ENCODE measurements at regions not wholly inside any gene's neighbourhood (a gene's known extent, or its start where the extent isn't known, plus 50 kb on each side); places are given as distances from the start of the nearest gene placed in this dataset.
"Not testable (repeated sequence)": the region's sequence is repeated elsewhere in the genome, so short reads cannot be mapped to it uniquely, and the experiment has no call there.

DNA sequence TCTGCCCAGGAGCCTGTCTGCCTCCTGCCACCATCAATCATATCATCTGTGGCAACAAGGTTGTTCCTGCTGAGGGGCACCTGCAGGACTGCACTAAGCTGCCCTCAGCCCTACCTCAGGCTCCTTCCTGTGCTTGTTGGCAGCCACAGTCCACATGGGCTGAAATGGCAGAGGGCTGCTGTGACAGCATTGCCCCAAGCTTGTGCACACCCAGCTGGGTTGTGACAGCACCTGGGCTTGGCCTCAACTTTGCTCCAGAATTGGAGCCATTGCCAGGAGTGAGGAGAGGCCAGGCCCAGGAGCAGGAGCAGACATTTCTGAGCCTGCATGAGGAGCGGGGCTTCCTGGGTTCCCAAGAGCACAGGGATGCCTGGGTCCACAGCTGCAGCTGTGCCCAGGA, 340.9 kb upstream of the CHRM2 start:
- DNase-seq = no peak

DNA sequence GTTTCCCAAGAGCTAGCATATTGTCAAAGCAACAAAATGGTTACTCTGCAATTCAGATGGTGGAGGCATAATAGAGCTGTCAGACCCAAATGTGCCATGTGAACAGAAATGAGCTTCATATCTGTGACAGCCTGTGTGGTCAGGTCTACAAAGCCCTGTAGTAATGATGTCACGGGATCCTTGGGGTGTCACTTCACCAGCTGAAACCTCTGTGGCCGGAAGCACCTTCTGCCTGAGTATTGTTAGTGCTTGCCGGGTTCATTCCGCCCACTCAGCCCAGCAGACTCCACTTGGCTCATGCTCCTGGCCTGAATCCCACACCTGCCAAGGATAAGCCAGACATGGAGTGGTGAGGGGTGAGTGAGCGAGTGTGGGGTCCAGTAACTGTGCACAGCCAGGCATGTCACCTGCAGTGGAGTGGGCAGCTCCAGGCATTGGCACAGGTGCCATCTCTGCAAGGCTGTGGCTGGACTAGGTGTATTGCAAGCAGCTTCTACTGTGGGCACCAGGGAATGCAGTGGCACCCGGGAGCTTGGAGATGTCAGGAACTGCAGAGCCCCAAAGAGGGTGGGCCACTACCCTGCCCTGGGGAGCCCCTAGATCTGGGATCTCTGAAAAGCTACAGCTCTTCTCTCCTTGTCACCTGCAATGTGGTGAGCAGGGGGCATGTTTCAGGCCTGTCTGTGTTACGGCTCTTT, 341.9 kb upstream of the CHRM2 start:
- DNase-seq = no peak

DNA sequence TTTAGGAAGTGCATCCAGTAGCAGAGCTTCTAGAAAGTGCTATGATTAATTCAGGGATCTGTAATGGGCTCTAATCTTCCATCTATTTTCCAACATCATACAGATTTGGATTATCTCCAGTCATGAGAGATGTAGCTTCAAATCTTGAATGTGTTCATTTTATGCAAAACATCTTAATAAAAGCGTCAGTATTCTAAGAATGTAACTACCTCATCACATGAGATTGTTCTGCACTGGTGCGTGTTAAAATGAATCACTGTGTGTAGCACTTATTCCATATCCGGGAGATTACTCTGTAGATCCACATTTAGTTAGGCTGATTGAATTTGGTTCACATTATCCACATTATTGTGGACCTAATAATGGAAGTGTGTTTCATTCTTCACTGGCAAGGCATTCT, 344.9 kb upstream of the CHRM2 start:
- no peak for DNase-seq

DNA sequence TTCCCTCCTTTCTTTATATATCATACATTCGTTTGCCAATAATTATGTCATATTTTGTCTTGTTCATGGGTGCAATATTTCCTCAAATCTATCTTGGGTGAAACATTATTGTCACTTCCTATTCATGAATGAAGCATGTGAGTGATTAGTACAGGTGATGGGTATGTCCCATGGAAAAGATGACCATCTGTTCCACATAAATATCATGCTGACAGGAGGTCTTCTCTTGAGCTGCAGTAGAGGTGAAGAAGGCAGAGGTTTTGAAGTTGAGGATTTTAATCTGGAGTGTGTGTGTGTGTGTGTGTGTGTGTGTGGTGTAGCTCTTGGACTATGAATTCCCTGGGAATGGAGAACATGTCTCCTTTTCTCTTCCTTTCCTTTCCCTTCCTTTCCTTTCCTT, 350.5 kb upstream of the CHRM2 start:
- DNase-seq = no peak

DNA sequence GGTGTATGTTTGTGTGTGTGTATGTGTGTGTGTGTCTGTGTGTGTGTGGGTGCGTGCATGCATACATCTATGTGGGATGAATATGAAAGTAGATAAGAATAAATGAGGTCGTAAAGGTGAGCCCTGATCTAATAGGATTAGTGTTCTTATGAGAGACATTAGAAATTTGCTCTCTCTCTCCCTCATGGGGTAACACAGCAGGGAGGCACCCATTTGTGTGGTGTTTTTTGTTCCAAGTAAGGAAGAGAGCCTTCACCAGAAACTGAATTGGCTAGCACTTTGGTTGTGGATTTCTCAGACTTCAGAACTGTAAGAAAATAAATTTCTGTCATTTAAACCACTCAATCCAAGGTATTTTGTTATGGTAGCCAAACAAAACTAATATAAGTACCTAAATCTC, 353.7 kb upstream of the CHRM2 start:
- DNase-seq = no peak

DNA sequence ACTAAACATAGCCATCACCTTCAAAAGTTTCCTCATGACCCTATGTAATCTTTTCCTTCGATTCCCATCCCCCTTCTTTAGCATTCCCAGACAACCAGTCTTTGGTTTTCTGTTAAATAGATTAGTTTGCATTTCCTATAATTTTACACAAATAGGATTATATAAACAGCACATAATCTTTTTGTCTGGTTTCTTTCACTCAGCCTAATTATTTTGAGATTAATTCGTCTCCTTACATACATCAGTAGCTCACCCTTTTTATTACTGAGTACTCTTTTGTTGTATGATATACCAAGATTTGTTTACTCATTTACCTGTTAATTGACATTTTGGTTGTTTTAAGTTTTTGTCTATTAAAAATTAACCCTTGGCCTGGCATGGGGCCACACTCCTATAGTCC, 354.7 kb upstream of the CHRM2 start:
- no peak for DNase-seq

DNA sequence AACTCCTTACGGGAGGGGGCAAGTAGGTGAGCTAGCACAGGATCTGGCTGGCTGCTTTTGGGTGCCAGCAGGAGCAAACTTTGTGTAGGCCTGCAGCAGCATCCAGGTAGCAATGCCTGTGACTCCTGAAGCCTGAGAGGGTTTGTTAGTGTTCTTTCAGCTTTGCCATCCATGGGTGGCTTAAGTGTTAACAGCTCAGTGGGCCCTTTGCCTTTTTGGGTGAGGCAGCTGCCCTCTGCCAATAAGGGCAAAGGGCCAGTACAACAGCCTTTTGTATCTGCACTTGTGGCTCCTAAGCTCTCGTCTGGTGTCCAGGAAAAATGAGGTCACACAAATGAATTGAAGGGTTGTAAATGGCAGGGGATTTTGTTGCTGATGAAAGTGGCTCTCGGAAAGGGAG, 359.0 kb upstream of the CHRM2 start:
- DNase-seq = no peak

DNA sequence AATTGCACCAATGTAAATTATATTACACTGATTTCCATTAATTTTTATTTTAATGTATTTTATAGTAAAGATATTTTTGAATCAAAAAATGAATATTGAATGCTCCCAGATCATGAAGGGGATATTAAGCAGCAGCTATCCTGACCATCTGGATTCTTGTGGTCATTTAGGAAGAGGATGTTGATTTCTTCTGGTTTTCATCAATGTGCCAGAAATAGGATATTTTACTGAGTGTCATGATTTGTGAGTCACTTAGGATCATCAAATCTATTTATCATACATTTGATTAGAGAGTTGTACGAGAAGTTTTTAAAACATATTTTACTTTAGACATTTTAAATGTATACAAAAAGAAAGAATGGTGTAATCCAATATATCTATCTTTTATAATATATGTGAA, 366.3 kb upstream of the CHRM2 start:
- no peak for DNase-seq

DNA sequence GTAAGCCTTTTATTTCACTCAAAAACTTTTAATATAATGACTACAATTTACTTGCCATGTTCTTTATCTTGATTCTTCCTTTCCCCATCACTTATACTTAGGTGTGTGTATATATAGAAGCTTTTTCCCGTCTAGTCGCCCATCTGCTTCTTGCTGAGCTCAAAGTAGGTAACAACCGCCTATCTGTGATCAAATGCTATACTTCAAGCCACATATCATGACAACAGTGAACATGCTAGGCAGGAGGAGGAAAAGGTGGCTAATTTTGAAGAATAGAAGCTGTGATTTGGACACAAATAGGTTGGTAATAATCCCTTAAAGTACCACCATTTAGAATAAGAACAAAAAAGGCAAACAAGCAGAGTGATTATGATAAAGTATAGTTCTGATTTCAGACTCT, 367.3 kb upstream of the CHRM2 start:
- no peak for DNase-seq

DNA sequence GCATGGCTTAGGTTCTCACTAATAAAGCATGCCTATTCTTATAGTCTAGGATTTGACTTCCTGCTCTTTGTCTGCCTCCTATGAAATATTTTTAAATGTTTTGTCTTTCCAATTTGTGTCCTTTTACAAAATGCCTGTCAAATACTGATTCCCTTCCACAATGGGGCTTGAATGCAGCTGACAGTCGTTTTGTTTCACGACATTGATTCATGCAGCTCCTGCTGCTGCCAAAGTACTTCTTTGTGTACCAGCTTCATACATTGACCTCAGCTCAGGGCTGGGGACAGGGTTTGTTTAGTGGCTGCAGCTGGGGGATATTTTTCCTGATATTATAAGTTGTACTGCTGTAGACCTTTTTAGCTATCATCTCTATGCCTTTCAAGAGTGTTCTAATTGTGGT, 371.9 kb upstream of the CHRM2 start:
- DNase-seq = no peak

DNA sequence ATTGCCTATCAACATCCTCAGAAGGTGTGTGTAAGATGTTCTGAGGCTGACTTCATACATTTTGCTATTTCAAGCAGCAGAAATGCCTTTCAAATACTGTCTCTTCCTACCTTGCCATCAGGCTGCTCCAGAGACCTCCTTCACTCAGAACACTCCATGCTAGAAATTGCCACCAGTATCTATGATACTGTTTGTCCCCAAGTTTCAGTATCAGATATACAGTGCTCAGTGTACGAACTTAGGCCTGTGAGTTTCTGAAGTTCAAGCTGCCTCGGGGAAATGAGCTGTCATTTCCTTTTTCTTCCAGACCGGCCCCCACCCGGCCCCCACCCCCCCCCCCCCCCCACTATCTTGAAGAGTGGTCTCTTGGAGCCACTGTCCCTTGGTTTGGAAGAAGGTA, 373.4 kb upstream of the CHRM2 start:
- no peak for DNase-seq

DNA sequence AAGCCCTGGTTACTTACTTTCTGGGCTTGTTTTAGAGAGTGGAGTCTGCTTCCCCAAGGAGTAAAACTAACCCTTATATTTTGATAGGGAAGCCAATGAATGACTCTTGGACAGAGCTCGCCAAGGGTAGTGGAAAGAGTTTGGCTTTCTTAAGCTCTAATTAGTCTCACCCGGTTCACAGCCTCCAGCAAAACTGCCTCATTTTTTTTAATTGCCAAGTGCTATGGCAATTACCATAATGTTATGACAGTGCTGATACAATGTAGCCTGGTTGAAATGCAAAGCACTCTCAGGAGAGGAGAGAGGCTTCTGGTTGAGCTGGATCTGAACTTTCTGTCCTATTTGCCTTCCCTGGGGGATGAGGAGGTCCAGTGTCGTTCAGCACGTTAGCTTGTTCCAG, 376.1 kb upstream of the CHRM2 start:
- no peak for DNase-seq

DNA sequence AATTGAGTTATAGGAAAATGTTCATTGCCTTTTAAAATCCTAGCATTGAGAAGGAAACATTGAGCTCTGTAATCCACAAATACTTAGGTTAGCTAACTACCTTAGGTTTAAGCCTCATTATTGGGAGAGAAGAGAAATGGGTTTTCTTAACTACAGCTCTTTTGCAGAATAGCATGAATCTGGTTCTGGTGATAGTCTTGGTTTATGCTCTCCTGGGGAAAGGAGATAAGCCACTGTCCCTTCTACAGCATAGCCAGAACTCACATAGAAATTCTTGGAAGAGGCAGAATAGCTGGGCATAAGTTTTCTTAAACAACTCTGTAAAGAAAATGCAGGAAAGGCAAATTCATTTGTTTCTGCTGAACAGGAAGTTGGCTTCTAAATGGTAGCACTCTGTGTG, 378.6 kb upstream of the CHRM2 start:
- DNase-seq = no peak

DNA sequence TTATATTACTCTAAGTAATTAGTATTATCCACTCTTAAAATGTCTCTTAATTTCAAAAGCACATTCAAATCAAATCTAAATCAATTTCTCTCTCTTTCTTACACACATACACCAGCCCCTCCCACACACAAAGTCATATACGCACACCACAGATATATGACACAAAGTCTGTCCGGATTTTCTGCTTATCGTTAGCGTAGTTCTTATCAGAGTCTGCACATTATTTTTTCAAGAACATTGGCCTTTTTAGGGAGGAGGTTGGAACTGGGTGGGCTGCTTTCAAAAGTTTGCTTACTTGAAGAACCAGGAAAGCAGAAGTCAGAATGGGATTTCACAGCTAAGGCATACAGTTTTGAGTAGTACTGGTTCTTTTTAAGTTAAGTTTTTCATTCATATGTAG, 387.6 kb upstream of the CHRM2 start:
- DNase-seq = no peak

DNA sequence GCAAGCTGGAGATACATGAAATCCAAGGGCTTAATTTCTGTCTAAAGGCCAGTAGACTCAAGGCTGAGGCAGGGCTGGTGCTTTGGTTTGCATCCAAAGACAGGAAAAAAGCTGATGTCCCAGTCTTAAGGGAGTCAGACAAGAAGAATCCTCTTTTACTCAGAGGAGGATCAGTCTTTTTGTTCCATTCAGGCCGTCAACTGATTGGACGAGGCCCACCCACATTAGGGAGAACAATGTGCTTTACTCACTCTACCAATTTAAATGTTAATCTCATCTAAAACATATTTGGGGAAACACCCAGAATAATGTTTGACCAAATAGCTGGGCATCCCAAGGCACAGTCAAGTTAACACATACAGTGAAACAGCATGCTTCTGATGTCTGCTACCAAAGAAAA, 388.5 kb upstream of the CHRM2 start:
- DNase-seq = no peak

DNA sequence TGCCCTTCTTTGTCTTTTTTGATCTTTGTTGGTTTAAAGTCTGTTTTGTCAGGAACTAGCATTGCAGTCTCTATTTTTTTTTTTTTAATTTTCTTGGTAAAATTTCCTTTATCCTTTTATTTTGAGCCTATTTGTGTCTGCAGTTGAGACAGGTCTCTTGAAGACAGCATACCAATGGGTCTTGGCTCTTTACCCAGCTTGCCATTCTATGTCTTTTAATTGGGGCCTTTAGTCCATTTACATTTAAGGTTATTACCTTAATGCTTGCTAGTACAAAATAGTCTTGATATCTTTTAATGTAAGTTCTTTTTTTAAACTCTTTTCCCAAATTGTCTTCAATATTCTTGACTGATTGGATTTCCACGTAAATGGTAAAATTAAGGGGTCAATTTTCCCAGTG, 398.3 kb upstream of the CHRM2 start:
- DNase-seq = no peak

DNA sequence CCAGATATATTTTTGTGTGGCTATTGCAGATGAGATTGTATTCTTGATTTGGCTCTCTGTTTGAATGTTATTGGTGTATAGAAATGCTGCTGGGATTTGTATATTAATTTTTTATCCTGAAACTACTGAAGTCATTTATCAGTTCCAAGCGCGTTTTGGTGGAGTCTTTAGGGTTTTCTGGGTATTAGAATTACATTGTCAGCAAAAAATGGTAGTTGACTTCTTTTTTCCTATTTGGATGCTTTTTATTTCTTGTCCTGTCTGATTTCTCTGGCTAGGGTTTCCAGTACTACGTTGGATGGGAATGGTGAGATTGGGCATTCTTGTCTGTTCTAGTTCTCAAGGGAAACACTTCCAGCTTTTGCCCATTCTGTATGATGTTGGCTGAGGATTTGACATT, 415.5 kb upstream of the CHRM2 start:
- DNase-seq = no peak

DNA sequence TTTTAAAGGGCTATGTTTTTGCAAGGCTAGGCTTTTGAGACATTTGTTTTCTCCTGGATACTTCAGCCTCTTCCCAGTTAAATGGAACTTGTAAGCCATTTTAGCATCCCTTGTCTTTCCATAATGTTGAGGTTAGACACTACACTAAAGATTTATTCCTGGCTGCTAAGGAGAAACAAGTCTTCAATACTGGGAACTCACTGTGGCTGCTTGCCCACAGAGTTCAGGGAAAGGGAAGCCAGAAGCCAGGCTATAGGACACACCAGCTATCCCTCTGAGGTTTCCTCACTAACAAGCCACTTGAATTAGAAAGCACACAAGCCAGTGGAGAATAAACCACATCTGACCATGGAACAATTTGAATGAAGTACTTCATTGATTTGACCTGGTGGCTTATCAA, 421.7 kb upstream of the CHRM2 start:
- no peak for DNase-seq

DNA sequence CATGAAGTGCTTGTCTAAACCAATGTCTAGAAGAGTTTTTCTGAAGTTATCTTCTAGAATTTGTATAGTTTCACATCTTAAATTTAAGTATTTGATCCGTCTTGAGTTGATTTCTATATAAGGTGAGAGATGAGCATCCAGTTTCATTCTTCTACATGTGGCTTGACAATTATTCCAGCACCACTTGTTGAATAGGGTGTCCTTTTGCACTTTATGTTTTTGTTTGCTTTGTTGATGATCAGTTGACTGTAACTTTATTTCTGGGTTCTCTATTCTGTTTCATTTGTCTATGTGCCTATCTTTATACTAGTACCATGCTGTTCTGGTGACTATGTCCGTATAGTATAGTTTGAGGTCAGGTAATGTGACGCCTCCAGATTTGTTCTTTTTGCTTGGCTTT, 426.6 kb upstream of the CHRM2 start:
- DNase-seq = no peak

DNA sequence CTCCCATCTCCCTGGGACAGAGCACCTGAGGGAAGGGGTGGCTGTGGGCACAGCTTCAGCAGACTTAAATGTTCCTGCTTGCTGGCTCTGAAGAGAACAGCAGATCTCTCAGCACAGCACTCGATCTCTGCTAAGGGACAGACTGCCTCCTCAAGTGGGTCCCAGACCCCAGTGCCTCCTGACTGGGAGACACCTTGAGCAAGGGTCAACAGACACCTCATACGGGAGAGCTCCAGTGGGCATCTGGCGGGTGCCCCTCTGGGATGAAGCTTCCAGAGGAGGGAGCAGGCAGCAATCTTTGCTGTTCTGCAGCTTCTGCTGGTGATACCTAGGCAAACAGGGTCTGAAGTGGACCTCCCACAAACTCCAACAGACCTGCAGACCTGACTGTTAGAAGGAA, 436.7 kb upstream of the CHRM2 start:
- DNase-seq = not testable (repeated sequence)

DNA sequence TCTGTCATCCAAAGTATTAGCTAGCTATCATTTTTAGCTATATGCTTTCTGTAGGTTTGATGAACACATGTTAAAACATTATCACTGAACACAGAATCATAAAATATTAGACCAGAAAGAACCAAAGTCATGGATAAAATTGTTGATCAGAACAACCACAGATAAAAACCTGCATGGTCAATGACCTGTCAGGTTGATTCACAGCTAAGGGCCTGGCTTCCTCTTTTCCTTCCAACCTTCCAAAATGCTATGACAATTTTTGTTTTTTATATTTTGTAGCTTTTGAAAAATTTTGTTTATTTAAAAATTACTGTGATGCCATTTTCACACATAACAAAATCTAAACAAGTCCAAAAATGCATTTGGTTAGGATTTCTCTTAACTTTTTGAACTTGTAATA, 444.4 kb upstream of the CHRM2 start:
- DNase-seq = no peak

DNA sequence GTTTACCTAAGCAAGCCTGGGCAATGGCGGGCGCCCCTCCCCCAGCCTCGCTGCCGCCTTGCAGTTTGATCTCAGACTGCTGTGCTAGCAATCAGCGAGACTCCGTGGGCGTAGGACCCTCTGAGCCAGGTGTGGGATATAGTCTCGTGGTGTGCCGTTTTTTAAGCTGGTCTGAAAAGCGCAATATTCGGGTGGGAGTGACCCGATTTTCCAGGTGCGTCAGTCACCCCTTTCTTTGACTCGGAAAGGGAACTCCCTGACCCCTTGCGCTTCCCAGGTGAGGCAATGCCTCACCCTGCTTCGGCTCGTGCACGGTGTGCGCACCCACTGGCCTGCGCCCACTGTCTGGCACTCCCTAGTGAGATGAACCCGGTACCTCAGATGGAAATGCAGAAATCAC, 442.6 kb upstream of the MTPN start:
- not testable (repeated sequence) for DNase-seq

DNA sequence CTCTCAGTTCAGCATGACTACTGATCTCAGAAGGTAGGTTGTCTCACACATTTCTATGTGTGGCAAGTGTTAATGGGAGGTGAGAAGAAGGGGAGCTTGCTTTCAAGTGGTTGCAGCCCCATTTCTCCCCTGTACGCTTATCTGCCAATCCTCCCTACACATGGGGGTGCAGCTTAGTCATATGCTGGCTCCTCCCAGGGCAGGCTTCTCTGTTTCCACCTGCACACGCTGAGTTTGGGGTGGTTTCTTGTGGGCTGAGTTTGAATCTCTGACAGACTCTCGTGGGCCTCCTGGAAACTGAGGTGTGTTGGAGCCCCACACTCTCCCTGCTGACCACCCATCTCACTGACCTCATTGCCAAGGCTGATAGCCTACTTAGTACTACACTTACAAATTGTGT, 435.8 kb upstream of the MTPN start:
- no peak for DNase-seq

DNA sequence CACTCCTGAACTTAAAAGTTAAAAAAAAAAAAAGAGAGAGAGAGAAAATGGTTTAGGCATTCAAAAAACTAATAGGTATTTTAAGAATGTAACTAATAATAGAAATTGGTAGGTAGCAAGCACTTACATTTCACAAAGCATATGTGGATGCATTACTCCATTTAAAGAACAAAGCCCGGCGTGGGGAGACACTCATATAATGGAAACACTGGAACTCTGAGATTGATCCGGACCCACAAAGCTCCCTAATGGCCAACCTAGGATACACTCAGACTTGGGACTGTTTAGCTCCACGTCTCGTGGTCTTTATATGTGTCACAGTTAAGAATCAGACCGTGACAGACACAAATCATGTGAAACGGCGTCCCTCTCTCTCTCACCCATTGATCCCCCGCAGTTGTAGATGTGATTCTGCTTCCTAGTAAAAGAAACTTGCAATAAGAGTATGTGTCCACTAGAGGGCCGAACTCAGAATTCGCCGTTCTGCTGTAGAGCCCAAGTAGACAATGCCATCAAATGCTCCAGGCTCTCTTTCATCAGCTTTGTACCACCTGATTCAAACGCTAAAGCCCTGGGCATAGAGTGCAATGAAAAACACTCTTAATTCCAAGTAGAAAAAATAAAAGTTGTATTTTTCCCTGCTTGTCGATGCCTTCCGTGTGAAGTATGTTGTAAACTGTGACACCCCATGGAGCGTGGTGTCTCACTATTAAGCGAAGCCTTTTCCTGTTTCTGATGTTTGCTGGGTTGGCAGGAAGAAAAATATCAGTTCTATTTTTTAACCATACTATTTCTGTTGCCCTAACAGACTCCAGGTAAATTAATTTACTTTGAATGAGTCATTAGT, 429.0 kb upstream of the MTPN start:
- DNase-seq = no peak

DNA sequence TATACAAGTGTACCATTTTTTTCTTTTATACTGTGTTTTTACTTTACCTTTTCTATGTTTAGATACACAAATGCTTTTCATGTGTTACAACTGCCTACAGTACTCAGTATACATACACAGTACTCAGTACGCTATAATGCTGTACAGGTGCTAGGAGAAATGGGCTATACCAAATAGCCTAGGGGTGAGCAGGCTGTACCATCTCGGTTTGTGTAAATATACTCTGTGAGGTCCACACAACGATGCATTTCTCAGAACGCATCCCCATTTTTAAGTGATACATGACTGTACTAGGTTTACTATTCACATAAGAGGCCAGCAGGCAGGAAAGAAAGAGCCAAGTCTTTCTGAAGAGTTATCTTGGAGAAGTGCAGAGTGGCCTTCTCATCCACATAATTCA, 426.4 kb upstream of the MTPN start:
- DNase-seq = no peak
